GM18519 (cell line): ENCODE measurements at regions not wholly inside any gene's neighbourhood (a gene's known extent, or its start where the extent isn't known, plus 50 kb on each side); places are given as distances from the start of the nearest gene placed in this dataset.
A peak's percentile ranks its signal among the peaks of the same experiment; 100 is the strongest.

Experiments
- ATAC-seq: cut with Tn5 transposase; IDR thresholded peaks from one replicate; pipeline ENCODE4 v1.9.1; 2021; ENCODE audit warnings: mild to moderate bottlenecking, moderate library complexity; ENCODE audit not compliant: unreplicated experiment, low FRiP score

GRCh38 chr2:18911416-18911815, 322.0 kb upstream of the NT5C1B start:
- ATAC-seq: no peak

DNA sequence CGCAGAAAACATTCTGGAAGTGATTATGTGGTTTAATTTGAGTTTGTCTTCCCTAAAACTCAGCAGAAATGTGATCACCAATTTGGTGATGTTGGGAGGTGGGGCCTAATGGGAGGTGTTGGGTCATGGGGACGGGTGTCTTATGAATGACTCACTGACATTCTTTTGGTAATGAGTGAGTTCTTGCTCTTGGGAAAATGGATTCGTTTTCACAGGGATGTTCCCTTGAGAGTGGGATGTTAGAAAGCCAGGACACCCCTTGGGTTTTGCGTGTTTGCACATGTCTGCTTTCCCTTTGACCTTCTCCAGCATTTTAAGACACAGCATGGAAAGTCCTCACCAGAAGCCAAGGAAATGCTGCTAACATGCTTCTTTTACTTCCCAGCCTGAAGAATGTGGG, 321.5 kb upstream of the NT5C1B start:
- ATAC-seq: no peak

- no peak for ATAC-seq
Observed at GRCh38 chr2:18907937-18908336, 318.6 kb upstream of the NT5C1B start.

- no peak for ATAC-seq
Observed at GRCh38 chr2:18907508-18907907, 318.1 kb upstream of the NT5C1B start.

GRCh38 chr2:18903750-18904149, 314.4 kb upstream of the NT5C1B start:
- peak; percentile 92 for ATAC-seq

- no peak for ATAC-seq
Observed at GRCh38 chr2:18901242-18901641, 311.9 kb upstream of the NT5C1B start.

GRCh38 chr2:18900691-18901141, 311.3 kb upstream of the NT5C1B start:
- no peak for ATAC-seq

- no peak for ATAC-seq
Observed at GRCh38 chr2:18899725-18900124, 310.4 kb upstream of the NT5C1B start.

GRCh38 chr2:18898271-18898670, 308.9 kb upstream of the NT5C1B start:
- no peak for ATAC-seq

DNA sequence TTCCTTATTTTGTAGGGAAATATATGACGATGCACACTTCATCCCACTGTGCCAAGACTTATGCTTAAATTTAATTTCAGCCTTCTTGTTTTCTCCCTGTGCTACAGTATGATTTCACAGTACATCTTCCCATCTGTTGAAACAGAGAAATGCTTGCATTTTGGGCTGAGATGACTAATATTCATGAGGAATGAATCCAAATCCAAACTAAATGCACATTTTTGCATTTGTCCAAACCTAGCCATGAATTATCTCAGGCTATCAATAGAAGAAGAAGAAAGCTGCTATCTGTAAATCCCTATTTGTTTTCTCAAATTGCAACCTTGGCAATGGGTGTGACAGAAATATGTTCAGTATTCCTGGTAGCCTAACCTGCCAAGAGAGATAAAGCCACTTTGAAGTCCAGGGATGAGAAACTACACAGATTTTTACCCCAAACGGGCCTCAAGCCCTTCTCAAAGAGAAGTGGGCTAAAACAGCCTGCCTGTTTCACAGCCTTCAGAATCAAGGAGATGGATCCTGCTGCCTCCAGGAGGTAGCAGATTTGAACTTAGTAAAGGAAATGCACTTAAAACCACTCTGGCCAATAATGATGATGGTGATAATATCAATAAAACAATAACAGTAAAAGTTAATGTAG, 306.9 kb upstream of the NT5C1B start:
- no peak for ATAC-seq

GRCh38 chr2:18891600-18892345, 302.4 kb upstream of the NT5C1B start:
- ATAC-seq: no peak

GRCh38 chr2:18889565-18890332, 300.4 kb upstream of the NT5C1B start:
- no peak for ATAC-seq

GRCh38 chr2:18885457-18885856, 296.1 kb upstream of the NT5C1B start:
- ATAC-seq: no peak

- ATAC-seq: no peak
Observed at GRCh38 chr2:18883616-18884456, 294.5 kb upstream of the NT5C1B start.

DNA sequence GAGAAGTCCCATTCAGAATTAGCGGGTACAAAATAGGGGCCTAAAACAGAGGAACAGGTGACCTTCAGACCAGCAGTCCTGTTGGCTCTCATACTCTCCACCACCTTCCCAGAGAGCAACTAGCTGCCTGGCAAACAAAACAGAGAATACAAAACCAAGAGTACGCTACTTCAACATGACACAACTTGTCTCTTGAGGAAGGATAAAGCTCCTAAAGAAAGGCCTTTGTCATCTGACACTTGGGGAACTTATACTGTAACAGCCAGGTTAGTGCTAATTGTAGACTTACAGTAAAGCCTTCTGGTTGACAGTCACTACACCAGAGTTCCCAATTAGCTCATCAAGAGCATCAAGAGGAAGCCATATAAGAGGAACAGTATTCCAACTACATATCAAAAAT, 282.1 kb upstream of the NT5C1B start:
- no peak for ATAC-seq

GRCh38 chr2:18870307-18870706, 280.9 kb upstream of the NT5C1B start:
- no peak for ATAC-seq

DNA sequence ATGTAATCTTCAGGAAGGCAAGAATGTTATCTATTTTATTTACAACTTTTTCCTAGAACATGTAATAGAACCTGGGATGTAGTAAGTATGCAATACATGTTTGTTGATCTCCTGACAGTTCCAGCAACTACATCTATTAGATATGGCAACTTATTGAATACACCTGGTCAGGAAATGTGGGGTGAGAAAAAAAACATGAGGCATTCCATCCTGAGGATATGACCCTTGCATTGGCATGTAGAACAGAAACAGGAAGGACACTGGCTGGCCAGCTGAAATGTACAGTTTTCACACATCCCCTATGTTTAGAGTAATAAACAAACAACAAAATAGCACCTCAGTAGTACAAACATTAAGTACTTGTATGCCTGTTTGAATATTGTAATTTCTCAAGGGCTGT, 272.6 kb upstream of the NT5C1B start:
- ATAC-seq: no peak

DNA sequence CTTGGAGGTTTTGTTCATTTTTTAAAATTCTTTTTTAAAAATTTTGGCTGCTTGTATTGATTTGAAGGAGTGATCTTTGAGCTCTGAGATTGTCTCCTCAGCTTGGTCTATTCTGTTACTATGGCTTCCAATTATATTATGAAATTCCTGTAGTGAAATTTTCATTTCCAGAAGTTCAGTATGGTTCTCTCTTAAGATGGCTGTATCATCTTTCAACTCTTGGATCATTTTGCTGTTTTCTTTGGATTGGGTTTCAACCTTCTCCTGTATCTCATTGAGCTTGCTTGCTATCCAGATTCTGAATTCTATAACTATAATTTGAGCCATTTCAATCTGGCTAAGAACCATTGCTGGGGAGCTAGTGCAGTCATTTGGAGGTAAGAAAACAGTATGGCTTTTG, 270.8 kb upstream of the NT5C1B start:
- ATAC-seq: no peak

- no peak for ATAC-seq
Observed at GRCh38 chr2:18856765-18857164, 267.4 kb upstream of the NT5C1B start.

- peak; percentile 25 for ATAC-seq
Observed at GRCh38 chr2:18855027-18855426, 265.7 kb upstream of the NT5C1B start.
